Chondrocyte (in vitro differentiated cells): ENCODE measurements at regions not wholly inside any gene's neighbourhood (a gene's known extent, or its start where the extent isn't known, plus 50 kb on each side); places are given as distances from the start of the nearest gene placed in this dataset.

Source experiments
- DNase-seq: peaks from one replicate; pipeline ENCODE4 v3.0.0; 2021; ENCODE audit warnings: mixed read lengths, low spot score
- H3K27ac Mint-ChIP-seq: one replicate; pipeline ENCODE4 v1.8.0; 2021; ENCODE audit warnings: mild to moderate bottlenecking, moderate library complexity, mixed read lengths; ENCODE audit not compliant: unreplicated experiment
- H3K27me3 Mint-ChIP-seq: 2 replicates; pipeline ENCODE4 v1.8.0; 2021; ENCODE audit warnings: low read depth, mixed read lengths
- H3K36me3 Mint-ChIP-seq: 2 replicates; pipeline ENCODE4 v1.8.0; 2021; ENCODE audit warnings: low read depth, mixed read lengths
- H3K4me1 Mint-ChIP-seq: 2 replicates; pipeline ENCODE4 v1.8.0; 2021; ENCODE audit warnings: low read depth, mild to moderate bottlenecking, mixed read lengths
- H3K4me3 Mint-ChIP-seq: one replicate; pipeline ENCODE4 v1.8.0; 2021; ENCODE audit warnings: mild to moderate bottlenecking, moderate library complexity, mixed read lengths; ENCODE audit not compliant: unreplicated experiment
- H3K9me3 Mint-ChIP-seq: 2 replicates; pipeline ENCODE4 v1.8.0; 2021; ENCODE audit warnings: low read depth, mixed read lengths
- CTCF ChIP-seq: fragments of 200-600 bp; sonication (generic); IDR thresholded peaks from 2 replicates; pipeline ENCODE4 v1.5.0; 2021; ENCODE audit warnings: antibody characterized with exemption, mild to moderate bottlenecking, moderate library complexity

- H3K9me3 Mint-ChIP-seq: no peaks in the 10 kb centered on the region
- no peak for DNase-seq
- H3K36me3 Mint-ChIP-seq: no peaks in the 10 kb centered on the region
- no peak overlapping the region for H3K4me3 Mint-ChIP-seq
- peaks cover 3% of the 10 kb centered on the region for H3K4me1 Mint-ChIP-seq
- H3K27ac Mint-ChIP-seq: no peak overlapping the region
- TF ChIP-seq CTCF: peak; percentile 80
- peaks cover 4% of the 10 kb centered on the region for H3K27me3 Mint-ChIP-seq
Measured at GRCh38 chr2:192749611-192750200, 555.0 kb upstream of the TMEFF2 start.

GRCh38 chr2:192741889-192742288 is 547.2 kb upstream of the TMEFF2 start:
- TF ChIP-seq CTCF: peak; percentile 62

DNA sequence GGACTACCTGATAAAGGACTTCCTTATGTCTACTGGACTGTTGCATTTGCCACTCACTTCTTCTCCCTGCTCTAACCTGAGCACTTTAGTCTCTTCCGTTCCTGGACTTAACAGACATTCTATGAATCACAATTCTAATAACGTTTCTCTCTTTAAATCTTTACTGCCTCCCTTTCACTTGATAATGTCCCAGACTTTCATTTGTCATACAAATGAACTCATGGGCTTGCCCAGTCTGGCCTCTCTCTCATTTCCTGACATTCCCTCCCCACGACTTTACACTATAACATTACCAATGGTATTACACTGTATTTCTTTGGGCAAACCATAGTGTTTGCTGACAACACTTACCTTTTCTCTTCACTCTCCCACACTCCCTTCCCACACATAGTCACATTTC is 540.7 kb upstream of the TMEFF2 start:
- H3K27me3 Mint-ChIP-seq: peaks cover 4% of the 10 kb centered on the region
- TF ChIP-seq CTCF: no peak
- H3K4me1 Mint-ChIP-seq: no peaks in the 10 kb centered on the region
- H3K4me3 Mint-ChIP-seq: no peak overlapping the region
- H3K27ac Mint-ChIP-seq: no peak overlapping the region
- DNase-seq: no peak
- H3K36me3 Mint-ChIP-seq: no peaks in the 10 kb centered on the region
- H3K9me3 Mint-ChIP-seq: no peaks in the 10 kb centered on the region

More at GRCh38 chr2:192741889-192742288, 547.2 kb upstream of the TMEFF2 start:
- H3K27ac Mint-ChIP-seq: no peak overlapping the region
- no peaks in the 10 kb centered on the region for H3K4me1 Mint-ChIP-seq
- no peak overlapping the region for H3K4me3 Mint-ChIP-seq
- peaks cover 4% of the 10 kb centered on the region for H3K27me3 Mint-ChIP-seq
- H3K9me3 Mint-ChIP-seq: peaks cover 4% of the 10 kb centered on the region
- DNase-seq: no peak
- H3K36me3 Mint-ChIP-seq: no peaks in the 10 kb centered on the region

DNA sequence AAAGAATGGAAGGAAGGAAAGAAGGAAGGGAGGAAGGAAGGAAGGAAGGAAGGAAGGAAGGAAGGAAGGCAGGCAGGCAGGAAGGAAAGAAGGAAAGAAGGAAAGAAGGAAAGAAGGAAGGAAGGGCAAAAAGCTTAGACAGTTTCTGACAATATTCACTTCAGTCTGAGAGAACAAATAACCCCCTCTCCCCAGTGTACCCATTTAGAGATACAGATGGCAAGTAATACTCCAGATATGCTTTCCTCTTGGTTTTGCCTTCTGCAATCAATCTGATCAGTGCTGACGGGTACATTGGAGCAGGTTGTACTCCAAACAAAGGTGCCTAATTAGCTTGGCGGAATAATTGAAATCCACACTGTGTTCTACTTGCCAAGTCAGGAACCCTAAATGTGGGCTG is 534.6 kb upstream of the TMEFF2 start:
- no peak for TF ChIP-seq CTCF
- Mint-ChIP-seq H3K36me3 (no peaks in the 10 kb centered on the region), H3K4me3 (no peak overlapping the region), H3K27me3 (peaks cover 3% of the 10 kb centered on the region), H3K9me3 (no peaks in the 10 kb centered on the region), H3K27ac (no peak overlapping the region), H3K4me1 (no peaks in the 10 kb centered on the region)
- DNase-seq: no peak

DNA sequence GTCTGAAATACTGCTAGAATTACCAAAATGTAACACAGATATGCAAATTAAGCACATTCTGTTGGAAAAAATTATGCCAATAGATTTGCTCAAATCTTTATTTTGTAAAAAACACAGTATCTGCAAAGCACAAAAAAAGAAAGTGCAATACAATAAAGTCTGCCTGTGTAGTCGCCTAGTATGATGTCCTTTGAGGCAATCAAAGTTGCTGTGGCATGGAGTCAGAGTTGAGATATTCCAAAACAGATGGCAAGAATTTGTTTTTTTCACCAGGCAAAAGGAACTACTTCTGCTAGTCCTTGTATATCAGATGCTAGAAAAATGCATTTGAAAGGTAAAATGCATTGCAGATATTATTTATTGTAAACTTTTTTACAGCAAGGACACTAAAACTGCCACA is 531.3 kb upstream of the TMEFF2 start:
- no peak for TF ChIP-seq CTCF

More for the DNA sequence above, 531.3 kb upstream of the TMEFF2 start:
- no peak for DNase-seq
- Mint-ChIP-seq H3K27ac (no peak overlapping the region), H3K4me1 (no peaks in the 10 kb centered on the region), H3K4me3 (no peak overlapping the region), H3K27me3 (peaks cover 3% of the 10 kb centered on the region), H3K9me3 (no peaks in the 10 kb centered on the region), H3K36me3 (no peaks in the 10 kb centered on the region)
